ENCODE measurements at regions not wholly inside any gene's neighbourhood (a gene's known extent, or its start where the extent isn't known, plus 50 kb on each side); places are given as distances from the start of the nearest gene placed in this dataset.

DNA sequence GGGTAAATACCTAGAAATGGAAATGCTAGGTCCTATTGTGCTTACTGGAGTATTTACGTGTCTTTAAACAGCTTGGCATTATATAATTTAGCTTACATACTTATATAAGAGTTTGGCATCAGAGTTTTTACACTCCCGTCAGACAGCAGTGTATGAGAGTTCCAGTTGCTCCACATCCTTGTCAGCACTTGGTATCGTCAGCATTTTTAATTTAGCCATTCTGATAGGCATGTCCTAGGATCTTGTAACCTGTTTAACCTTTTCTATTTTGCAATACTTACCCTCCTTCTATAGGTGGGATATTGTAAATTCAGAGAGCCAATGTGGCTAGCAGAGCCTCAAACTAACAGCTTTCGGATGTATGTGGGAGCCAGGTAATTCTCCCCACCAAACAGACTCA lies 228.3 kb upstream of the EEF2KMT start:
- Histone ChIP-seq H3F3A (replicated peaks; ENCODE audit: low read depth) (no peaks in the 10 kb centered on the region), H2AFZ (no peak overlapping the region), H3K79me2 (replicated peaks; ENCODE audit: insufficient read depth) (no peaks in the 10 kb centered on the region), H3K4me1 (ENCODE audit: insufficient read depth) (peaks cover 13% of the 10 kb centered on the region), H3K27ac (ENCODE audit: low read depth) (no peak overlapping the region), H4K20me1 (replicated peaks; ENCODE audit: insufficient read depth) (no peaks in the 10 kb centered on the region), H3K9me2 (ENCODE audit: insufficient read depth) (0 out of 2 replicates have a peak, but pooled peaks cover 8% of the 10 kb centered on the region), H3K27me3 (ENCODE audit: insufficient read depth) (no peaks in the 10 kb centered on the region), H3K4me3 (no peak overlapping the region), H3K36me3 (ENCODE audit: insufficient read depth) (no peaks in the 10 kb centered on the region), H3K4me2 (no peak overlapping the region)
- peaks cover 11% of the 10 kb centered on the region for H3K36me3 Mint-ChIP-seq (ENCODE audit: low read depth)
- no peak overlapping the region for H3K4me3 Mint-ChIP-seq
- peaks cover 17% of the 10 kb centered on the region for H3K9me3 Mint-ChIP-seq
- peaks cover 2% of the 10 kb centered on the region for H3K27me3 Mint-ChIP-seq (ENCODE audit: insufficient read depth, low read depth, poor library complexity)
- H3K27ac Mint-ChIP-seq = no peak overlapping the region
- DNase-seq (ENCODE audit: low spot score) = no peak
- no peak for ATAC-seq
- peaks cover 33% of the 10 kb centered on the region for H3K4me1 Mint-ChIP-seq
- no peak for TF ChIP-seq POLR2AphosphoS5 (IDR thresholded peaks at IDR 0.05; ENCODE audit: low read depth)
- TF ChIP-seq, protein P1, sequence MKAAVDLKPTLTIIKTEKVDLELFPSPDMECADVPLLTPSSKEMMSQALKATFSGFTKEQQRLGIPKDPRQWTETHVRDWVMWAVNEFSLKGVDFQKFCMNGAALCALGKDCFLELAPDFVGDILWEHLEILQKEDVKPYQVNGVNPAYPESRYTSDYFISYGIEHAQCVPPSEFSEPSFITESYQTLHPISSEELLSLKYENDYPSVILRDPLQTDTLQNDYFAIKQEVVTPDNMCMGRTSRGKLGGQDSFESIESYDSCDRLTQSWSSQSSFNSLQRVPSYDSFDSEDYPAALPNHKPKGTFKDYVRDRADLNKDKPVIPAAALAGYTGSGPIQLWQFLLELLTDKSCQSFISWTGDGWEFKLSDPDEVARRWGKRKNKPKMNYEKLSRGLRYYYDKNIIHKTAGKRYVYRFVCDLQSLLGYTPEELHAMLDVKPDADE (IDR thresholded peaks at IDR 0.05) = no peak
- no peak for TF ChIP-seq EZH2 (IDR thresholded peaks at IDR 0.05; ENCODE audit: low read depth, unreplicated experiment)
- TF ChIP-seq, protein P2, sequence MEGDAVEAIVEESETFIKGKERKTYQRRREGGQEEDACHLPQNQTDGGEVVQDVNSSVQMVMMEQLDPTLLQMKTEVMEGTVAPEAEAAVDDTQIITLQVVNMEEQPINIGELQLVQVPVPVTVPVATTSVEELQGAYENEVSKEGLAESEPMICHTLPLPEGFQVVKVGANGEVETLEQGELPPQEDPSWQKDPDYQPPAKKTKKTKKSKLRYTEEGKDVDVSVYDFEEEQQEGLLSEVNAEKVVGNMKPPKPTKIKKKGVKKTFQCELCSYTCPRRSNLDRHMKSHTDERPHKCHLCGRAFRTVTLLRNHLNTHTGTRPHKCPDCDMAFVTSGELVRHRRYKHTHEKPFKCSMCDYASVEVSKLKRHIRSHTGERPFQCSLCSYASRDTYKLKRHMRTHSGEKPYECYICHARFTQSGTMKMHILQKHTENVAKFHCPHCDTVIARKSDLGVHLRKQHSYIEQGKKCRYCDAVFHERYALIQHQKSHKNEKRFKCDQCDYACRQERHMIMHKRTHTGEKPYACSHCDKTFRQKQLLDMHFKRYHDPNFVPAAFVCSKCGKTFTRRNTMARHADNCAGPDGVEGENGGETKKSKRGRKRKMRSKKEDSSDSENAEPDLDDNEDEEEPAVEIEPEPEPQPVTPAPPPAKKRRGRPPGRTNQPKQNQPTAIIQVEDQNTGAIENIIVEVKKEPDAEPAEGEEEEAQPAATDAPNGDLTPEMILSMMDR (conservative IDR thresholded peaks at IDR 0.05; ENCODE audit: low read depth in 2 of 2) = no peak
- TF ChIP-seq ZNF331 (CRISPR knock-in tag; IDR thresholded peaks at IDR 0.05; ENCODE audit: low read depth) = no peak
- TF ChIP-seq EZH2phosphoT487 (IDR thresholded peaks at IDR 0.05; ENCODE audit: unreplicated experiment) = no peak
- TF ChIP-seq JUNB (IDR thresholded peaks at IDR 0.05; ENCODE audit: unreplicated experiment) = no peak
- TF ChIP-seq NANOG (IDR thresholded peaks at IDR 0.05; ENCODE audit: borderline replicate concordance) = no peak
- TF ChIP-seq, protein P3, sequence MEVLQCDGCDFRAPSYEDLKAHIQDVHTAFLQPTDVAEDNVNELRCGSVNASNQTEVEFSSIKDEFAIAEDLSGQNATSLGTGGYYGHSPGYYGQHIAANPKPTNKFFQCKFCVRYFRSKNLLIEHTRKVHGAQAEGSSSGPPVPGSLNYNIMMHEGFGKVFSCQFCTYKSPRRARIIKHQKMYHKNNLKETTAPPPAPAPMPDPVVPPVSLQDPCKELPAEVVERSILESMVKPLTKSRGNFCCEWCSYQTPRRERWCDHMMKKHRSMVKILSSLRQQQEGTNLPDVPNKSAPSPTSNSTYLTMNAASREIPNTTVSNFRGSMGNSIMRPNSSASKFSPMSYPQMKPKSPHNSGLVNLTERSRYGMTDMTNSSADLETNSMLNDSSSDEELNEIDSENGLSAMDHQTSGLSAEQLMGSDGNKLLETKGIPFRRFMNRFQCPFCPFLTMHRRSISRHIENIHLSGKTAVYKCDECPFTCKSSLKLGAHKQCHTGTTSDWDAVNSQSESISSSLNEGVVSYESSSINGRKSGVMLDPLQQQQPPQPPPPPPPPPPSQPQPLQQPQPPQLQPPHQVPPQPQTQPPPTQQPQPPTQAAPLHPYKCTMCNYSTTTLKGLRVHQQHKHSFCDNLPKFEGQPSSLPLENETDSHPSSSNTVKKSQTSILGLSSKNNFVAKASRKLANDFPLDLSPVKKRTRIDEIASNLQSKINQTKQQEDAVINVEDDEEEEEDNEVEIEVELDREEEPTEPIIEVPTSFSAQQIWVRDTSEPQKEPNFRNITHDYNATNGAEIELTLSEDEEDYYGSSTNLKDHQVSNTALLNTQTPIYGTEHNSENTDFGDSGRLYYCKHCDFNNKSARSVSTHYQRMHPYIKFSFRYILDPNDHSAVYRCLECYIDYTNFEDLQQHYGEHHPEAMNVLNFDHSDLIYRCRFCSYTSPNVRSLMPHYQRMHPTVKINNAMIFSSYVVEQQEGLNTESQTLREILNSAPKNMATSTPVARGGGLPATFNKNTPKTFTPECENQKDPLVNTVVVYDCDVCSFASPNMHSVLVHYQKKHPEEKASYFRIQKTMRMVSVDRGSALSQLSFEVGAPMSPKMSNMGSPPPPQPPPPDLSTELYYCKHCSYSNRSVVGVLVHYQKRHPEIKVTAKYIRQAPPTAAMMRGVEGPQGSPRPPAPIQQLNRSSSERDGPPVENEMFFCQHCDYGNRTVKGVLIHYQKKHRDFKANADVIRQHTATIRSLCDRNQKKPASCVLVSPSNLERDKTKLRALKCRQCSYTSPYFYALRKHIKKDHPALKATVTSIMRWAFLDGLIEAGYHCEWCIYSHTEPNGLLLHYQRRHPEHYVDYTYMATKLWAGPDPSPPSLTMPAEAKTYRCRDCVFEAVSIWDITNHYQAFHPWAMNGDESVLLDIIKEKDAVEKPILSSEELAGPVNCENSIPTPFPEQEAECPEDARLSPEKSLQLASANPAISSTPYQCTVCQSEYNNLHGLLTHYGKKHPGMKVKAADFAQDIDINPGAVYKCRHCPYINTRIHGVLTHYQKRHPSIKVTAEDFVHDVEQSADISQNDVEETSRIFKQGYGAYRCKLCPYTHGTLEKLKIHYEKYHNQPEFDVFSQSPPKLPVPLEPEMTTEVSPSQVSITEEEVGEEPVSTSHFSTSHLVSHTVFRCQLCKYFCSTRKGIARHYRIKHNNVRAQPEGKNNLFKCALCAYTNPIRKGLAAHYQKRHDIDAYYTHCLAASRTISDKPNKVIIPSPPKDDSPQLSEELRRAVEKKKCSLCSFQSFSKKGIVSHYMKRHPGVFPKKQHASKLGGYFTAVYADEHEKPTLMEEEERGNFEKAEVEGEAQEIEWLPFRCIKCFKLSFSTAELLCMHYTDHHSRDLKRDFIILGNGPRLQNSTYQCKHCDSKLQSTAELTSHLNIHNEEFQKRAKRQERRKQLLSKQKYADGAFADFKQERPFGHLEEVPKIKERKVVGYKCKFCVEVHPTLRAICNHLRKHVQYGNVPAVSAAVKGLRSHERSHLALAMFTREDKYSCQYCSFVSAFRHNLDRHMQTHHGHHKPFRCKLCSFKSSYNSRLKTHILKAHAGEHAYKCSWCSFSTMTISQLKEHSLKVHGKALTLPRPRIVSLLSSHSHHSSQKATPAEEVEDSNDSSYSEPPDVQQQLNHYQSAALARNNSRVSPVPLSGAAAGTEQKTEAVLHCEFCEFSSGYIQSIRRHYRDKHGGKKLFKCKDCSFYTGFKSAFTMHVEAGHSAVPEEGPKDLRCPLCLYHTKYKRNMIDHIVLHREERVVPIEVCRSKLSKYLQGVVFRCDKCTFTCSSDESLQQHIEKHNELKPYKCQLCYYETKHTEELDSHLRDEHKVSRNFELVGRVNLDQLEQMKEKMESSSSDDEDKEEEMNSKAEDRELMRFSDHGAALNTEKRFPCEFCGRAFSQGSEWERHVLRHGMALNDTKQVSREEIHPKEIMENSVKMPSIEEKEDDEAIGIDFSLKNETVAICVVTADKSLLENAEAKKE (CRISPR knock-in tag; IDR thresholded peaks at IDR 0.05) = no peak
- TF ChIP-seq, protein P4, sequence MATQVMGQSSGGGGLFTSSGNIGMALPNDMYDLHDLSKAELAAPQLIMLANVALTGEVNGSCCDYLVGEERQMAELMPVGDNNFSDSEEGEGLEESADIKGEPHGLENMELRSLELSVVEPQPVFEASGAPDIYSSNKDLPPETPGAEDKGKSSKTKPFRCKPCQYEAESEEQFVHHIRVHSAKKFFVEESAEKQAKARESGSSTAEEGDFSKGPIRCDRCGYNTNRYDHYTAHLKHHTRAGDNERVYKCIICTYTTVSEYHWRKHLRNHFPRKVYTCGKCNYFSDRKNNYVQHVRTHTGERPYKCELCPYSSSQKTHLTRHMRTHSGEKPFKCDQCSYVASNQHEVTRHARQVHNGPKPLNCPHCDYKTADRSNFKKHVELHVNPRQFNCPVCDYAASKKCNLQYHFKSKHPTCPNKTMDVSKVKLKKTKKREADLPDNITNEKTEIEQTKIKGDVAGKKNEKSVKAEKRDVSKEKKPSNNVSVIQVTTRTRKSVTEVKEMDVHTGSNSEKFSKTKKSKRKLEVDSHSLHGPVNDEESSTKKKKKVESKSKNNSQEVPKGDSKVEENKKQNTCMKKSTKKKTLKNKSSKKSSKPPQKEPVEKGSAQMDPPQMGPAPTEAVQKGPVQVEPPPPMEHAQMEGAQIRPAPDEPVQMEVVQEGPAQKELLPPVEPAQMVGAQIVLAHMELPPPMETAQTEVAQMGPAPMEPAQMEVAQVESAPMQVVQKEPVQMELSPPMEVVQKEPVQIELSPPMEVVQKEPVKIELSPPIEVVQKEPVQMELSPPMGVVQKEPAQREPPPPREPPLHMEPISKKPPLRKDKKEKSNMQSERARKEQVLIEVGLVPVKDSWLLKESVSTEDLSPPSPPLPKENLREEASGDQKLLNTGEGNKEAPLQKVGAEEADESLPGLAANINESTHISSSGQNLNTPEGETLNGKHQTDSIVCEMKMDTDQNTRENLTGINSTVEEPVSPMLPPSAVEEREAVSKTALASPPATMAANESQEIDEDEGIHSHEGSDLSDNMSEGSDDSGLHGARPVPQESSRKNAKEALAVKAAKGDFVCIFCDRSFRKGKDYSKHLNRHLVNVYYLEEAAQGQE (IDR thresholded peaks at IDR 0.05; ENCODE audit: unreplicated experiment) = no peak
- TF ChIP-seq ZNF114 (CRISPR knock-in tag; IDR thresholded peaks at IDR 0.05) = no peak
- no peak for TF ChIP-seq STAT1 (IDR thresholded peaks at IDR 0.05; ENCODE audit: unreplicated experiment)
- TF ChIP-seq CREB1 (CRISPR knock-in tag; IDR thresholded peaks at IDR 0.05; ENCODE audit: low read depth) = no peak
